C4-2B (cell line): ENCODE measurements at regions not wholly inside any gene's neighbourhood (a gene's known extent, or its start where the extent isn't known, plus 50 kb on each side); places are given as distances from the start of the nearest gene placed in this dataset.

Experiments
- CTCF ChIP-seq: fragments of 450-650 bp; conservative IDR thresholded peaks from 2 replicates; pipeline ENCODE4 v1.5.1; 2017; ENCODE audit warnings: mild to moderate bottlenecking
- ZFX ChIP-seq: fragments of 450-650 bp; IDR thresholded peaks from 2 replicates; pipeline ENCODE4 v1.6.1; 2017

- TF ChIP-seq CTCF (no peak), ZFX (no peak)
These were observed 687.9 kb downstream of the CCDC85A start for GRCh38 chr2:56871644-56872043.
